ENCODE measurements at regions not wholly inside any gene's neighbourhood (a gene's known extent, or its start where the extent isn't known, plus 50 kb on each side); places are given as distances from the start of the nearest gene placed in this dataset.

- ATAC-seq (no peak), DNase-seq (no peak)
- intact Hi-C loops (cut with DNase I, micrococcal nuclease), result no loop called here
- Histone ChIP-seq H3K4me1 (ENCODE audit: low read depth) (no peaks in the 10 kb centered on the region), H3K9me3 (no peaks in the 10 kb centered on the region), H3K36me3 (ENCODE audit: low read depth) (no peaks in the 10 kb centered on the region), H3K4me3 (no peak overlapping the region)
- no peak for TF ChIP-seq CTCF (IDR thresholded peaks at IDR 0.05)
Measured at GRCh38 chr13:89726690-89727435, 1620.6 kb upstream of the MIR17HG start.

GRCh38 chr13:89733829-89734228 lies 1613.7 kb upstream of the MIR17HG start:
- H3K9me3 ChIP-seq, result no peaks in the 10 kb centered on the region
- no peaks in the 10 kb centered on the region for H3K4me1 ChIP-seq (ENCODE audit: low read depth)
- no peak for ATAC-seq
- H3K4me3 ChIP-seq, result no peak overlapping the region
- no peak for DNase-seq
- TF ChIP-seq CTCF (IDR thresholded peaks at IDR 0.05), result no peak
- H3K36me3 ChIP-seq (ENCODE audit: low read depth), result no peaks in the 10 kb centered on the region
- intact Hi-C loops (cut with DNase I, micrococcal nuclease), result no loop called here

- no peak for ATAC-seq
- no peaks in the 10 kb centered on the region for H3K9me3 ChIP-seq
- no peak for TF ChIP-seq CTCF (IDR thresholded peaks at IDR 0.05)
- no peak overlapping the region for H3K4me3 ChIP-seq
- no peaks in the 10 kb centered on the region for H3K36me3 ChIP-seq (ENCODE audit: low read depth)
- intact Hi-C loops (cut with DNase I, micrococcal nuclease), result no loop called here
- no peak for DNase-seq
- no peaks in the 10 kb centered on the region for H3K4me1 ChIP-seq (ENCODE audit: low read depth)
Measured at GRCh38 chr13:89737051-89737450, 1610.4 kb upstream of the MIR17HG start.

- H3K36me3 ChIP-seq (ENCODE audit: low read depth), result no peaks in the 10 kb centered on the region
- no peak for TF ChIP-seq CTCF (IDR thresholded peaks at IDR 0.05)
- no peaks in the 10 kb centered on the region for H3K4me1 ChIP-seq (ENCODE audit: low read depth)
- DNase-seq, result no peak
- H3K9me3 ChIP-seq, result no peaks in the 10 kb centered on the region
- H3K4me3 ChIP-seq, result no peak overlapping the region
- intact Hi-C loops (cut with DNase I, micrococcal nuclease), result no loop called here
- ATAC-seq, result no peak
Measured at GRCh38 chr13:89738072-89738471, 1609.4 kb upstream of the MIR17HG start.

GRCh38 chr13:89740994-89741685 lies 1606.3 kb upstream of the MIR17HG start:
- no peak for TF ChIP-seq CTCF (IDR thresholded peaks at IDR 0.05)
- no peak overlapping the region for H3K4me3 ChIP-seq
- H3K36me3 ChIP-seq (ENCODE audit: low read depth), result no peaks in the 10 kb centered on the region
- no peaks in the 10 kb centered on the region for H3K4me1 ChIP-seq (ENCODE audit: low read depth)
- peak in 1 of 3 donors; percentile 36 for DNase-seq
- H3K9me3 ChIP-seq, result no peaks in the 10 kb centered on the region
- intact Hi-C loops (cut with DNase I, micrococcal nuclease), result no loop called here
- no peak for ATAC-seq
